ENCODE measurements at regions not wholly inside any gene's neighbourhood (a gene's known extent, or its start where the extent isn't known, plus 50 kb on each side); places are given as distances from the start of the nearest gene placed in this dataset.

GRCh38 chr3:105083945-105084344, 282.8 kb upstream of the ALCAM start:
- no peak for DNase-seq
- TF ChIP-seq POLR2A (IDR thresholded peaks at IDR 0.05) (no peak), CTCF (IDR thresholded peaks at IDR 0.05) (no peak)

GRCh38 chr3:105085506-105085905, 281.2 kb upstream of the ALCAM start:
- Histone ChIP-seq H3K4me3 (no peak overlapping the region), H3K4me1 (no peaks in the 10 kb centered on the region), H3K27ac (no peak overlapping the region), H3K27me3 (no peaks in the 10 kb centered on the region), H3K9me3 (no peaks in the 10 kb centered on the region), H3K36me3 (replicated peaks in 1 of 2; ENCODE audit: insufficient read depth in 1 of 2, low read depth in 2 of 2) (no peaks in the 10 kb centered on the region)
- ATAC-seq, result no peak
- no peak for DNase-seq
- intact Hi-C loops (cut with DNase I), result no loop called here
- TF ChIP-seq POLR2A (IDR thresholded peaks at IDR 0.05) (no peak), CTCF (IDR thresholded peaks at IDR 0.05) (no peak)

More at GRCh38 chr3:105083945-105084344, 282.8 kb upstream of the ALCAM start:
- WGBS, 2 donors, result 86% methylated on average over 1 of the region's 1 CpG
- H3K36me3 ChIP-seq (replicated peaks in 1 of 2; ENCODE audit: insufficient read depth in 1 of 2, low read depth in 2 of 2), result no peaks in the 10 kb centered on the region
- no peak for ATAC-seq
- H3K4me3 ChIP-seq, result no peak overlapping the region
- no peaks in the 10 kb centered on the region for H3K4me1 ChIP-seq
- H3K27me3 ChIP-seq, result no peaks in the 10 kb centered on the region
- intact Hi-C loops (cut with DNase I), result no loop called here
- no peaks in the 10 kb centered on the region for H3K9me3 ChIP-seq
- H3K27ac ChIP-seq, result no peak overlapping the region

DNA sequence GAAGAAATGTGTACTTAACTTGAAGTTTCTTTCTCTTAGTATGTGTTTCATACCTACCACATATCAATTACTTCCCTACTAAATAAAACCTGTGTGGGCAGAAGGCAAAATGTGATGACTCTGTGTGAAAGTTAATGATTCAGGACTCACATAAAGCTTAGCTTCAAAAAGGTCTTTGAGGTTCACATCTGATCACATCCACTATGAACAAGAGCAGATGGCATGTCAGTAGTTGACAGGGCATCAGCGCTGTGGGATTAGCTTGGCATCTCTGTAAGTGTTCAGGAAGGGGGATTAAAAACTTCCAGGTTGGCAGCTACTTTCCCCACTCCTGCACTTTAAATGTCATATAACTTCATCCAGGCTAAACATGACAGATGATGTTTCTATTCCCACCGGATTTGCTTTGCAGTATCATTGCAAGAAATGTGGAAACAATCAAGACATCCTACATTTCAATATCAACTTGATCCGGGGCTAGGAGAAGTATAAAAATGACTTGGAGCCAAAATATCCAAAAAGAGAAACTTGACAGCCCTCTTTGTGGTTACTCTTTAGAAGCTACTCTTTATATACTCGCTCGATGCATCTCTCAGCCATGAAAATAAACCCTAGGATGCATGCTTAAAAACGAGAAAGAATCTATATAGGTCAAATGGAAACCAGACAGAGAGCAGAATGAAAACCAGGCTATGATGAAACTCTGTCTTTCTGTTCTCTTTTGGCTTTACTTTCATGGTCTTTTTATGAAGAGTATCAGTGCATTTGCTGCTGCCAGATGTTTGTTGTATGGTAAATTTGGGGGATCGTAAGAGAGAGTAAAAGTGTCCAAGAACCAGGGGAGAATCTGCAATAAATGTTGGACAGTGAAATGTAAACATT, 273.1 kb upstream of the ALCAM start:
- Histone ChIP-seq H3K27ac (no peak overlapping the region), H3K36me3 (replicated peaks in 1 of 2; ENCODE audit: insufficient read depth in 1 of 2, low read depth in 2 of 2) (no peaks in the 10 kb centered on the region), H3K9me3 (no peaks in the 10 kb centered on the region), H3K27me3 (no peaks in the 10 kb centered on the region), H3K4me3 (no peak overlapping the region), H3K4me1 (no peaks in the 10 kb centered on the region)
- TF ChIP-seq POLR2A (IDR thresholded peaks at IDR 0.05) (no peak), CTCF (IDR thresholded peaks at IDR 0.05) (no peak)
- 63 to 67% methylated on average over 7 of the region's 7 CpGs for WGBS, 2 donors
- ATAC-seq (no peak), DNase-seq (no peak)
- intact Hi-C loops (cut with DNase I), result no loop called here

GRCh38 chr3:105094588-105094987, 272.1 kb upstream of the ALCAM start:
- TF ChIP-seq CTCF (IDR thresholded peaks at IDR 0.05), result no peak
- no peak for TF ChIP-seq POLR2A (IDR thresholded peaks at IDR 0.05)
- no peaks in the 10 kb centered on the region for H3K4me1 ChIP-seq
- H3K9me3 ChIP-seq, result no peaks in the 10 kb centered on the region
- DNase-seq (no peak), ATAC-seq (no peak)
- H3K27ac ChIP-seq, result no peak overlapping the region
- H3K36me3 ChIP-seq (replicated peaks in 1 of 2; ENCODE audit: insufficient read depth in 1 of 2, low read depth in 2 of 2), result no peaks in the 10 kb centered on the region
- H3K27me3 ChIP-seq, result no peaks in the 10 kb centered on the region
- 55 to 60% methylated on average over 3 of the region's 3 CpGs for WGBS, 2 donors
- intact Hi-C loops (cut with DNase I), result no loop called here
- H3K4me3 ChIP-seq, result no peak overlapping the region

GRCh38 chr3:105096071-105096470, 270.6 kb upstream of the ALCAM start:
- H3K27ac ChIP-seq, result no peak overlapping the region
- DNase-seq (no peak), ATAC-seq (no peak)
- 86 to 92% methylated on average over 3 of the region's 3 CpGs for WGBS, 2 donors
- H3K4me1 ChIP-seq, result no peaks in the 10 kb centered on the region
- H3K9me3 ChIP-seq, result no peaks in the 10 kb centered on the region
- H3K4me3 ChIP-seq, result no peak overlapping the region
- no peaks in the 10 kb centered on the region for H3K36me3 ChIP-seq (replicated peaks in 1 of 2; ENCODE audit: insufficient read depth in 1 of 2, low read depth in 2 of 2)
- intact Hi-C loops (cut with DNase I), result no loop called here
- TF ChIP-seq CTCF (IDR thresholded peaks at IDR 0.05) (no peak), POLR2A (IDR thresholded peaks at IDR 0.05) (no peak)
- no peaks in the 10 kb centered on the region for H3K27me3 ChIP-seq

Measured in body of pancreas (tissue), 4 donors.